ENCODE measurements at regions not wholly inside any gene's neighbourhood (a gene's known extent, or its start where the extent isn't known, plus 50 kb on each side); places are given as distances from the start of the nearest gene placed in this dataset.

GRCh38 chr14:26004342-26004741 is 593.5 kb downstream of the NOVA1 start:
- TF ChIP-seq SP1 (IDR thresholded peaks at IDR 0.05) (no peak), PKNOX1 (IDR thresholded peaks at IDR 0.05) (no peak), CTBP1 (IDR thresholded peaks at IDR 0.05; ENCODE audit: borderline replicate concordance) (no peak), TARDBP (IDR thresholded peaks at IDR 0.05) (no peak), SUZ12 (IDR thresholded peaks at IDR 0.05) (no peak), NFRKB (IDR thresholded peaks at IDR 0.05) (no peak), LEF1 (IDR thresholded peaks at IDR 0.05; ENCODE audit: borderline replicate concordance) (no peak), FOXM1 (IDR thresholded peaks at IDR 0.05; ENCODE audit: borderline replicate concordance) (no peak), ZNF384 (IDR thresholded peaks at IDR 0.05) (no peak), L3MBTL2 (conservative IDR thresholded peaks at IDR 0.05) (no peak), FOXA1 (IDR thresholded peaks at IDR 0.05) (no peak), HDGF (IDR thresholded peaks at IDR 0.05; ENCODE audit: borderline replicate concordance) (no peak), ARNT (IDR thresholded peaks at IDR 0.05) (no peak), ELF4 (IDR thresholded peaks at IDR 0.05) (no peak), FOXK2 (IDR thresholded peaks at IDR 0.05) (no peak), BHLHE40 (IDR thresholded peaks at IDR 0.05; ENCODE audit: borderline replicate concordance) (no peak)
- ChIA-PET POLR2A (no interaction called here), CTCF (interaction anchor here (0.6 to 0.8 kb wide), 2 partner anchors 25 to 123 kb away, joined by 3 read pairs; no protein-coding TSS in a partner anchor)
- no peak for DNase-seq (ENCODE audit: extremely low spot score)

- CTCF ChIA-PET, result no interaction called here
- TF ChIP-seq FOXM1 (IDR thresholded peaks at IDR 0.05; ENCODE audit: borderline replicate concordance) (no peak), BHLHE40 (IDR thresholded peaks at IDR 0.05; ENCODE audit: borderline replicate concordance) (no peak), SUZ12 (IDR thresholded peaks at IDR 0.05) (no peak), SP1 (IDR thresholded peaks at IDR 0.05) (no peak), PKNOX1 (IDR thresholded peaks at IDR 0.05) (no peak), ZNF384 (IDR thresholded peaks at IDR 0.05) (no peak), TARDBP (IDR thresholded peaks at IDR 0.05) (no peak), ELF4 (IDR thresholded peaks at IDR 0.05) (no peak), NFRKB (IDR thresholded peaks at IDR 0.05) (no peak)
Observed at GRCh38 chr14:25993830-25994229, 604.0 kb downstream of the NOVA1 start.

GRCh38 chr14:25988536-25988935 is 609.3 kb downstream of the NOVA1 start:
- CTCF ChIA-PET, result no interaction called here
- POLR2A ChIA-PET, result no interaction called here
- no peak for TF ChIP-seq HDGF (IDR thresholded peaks at IDR 0.05; ENCODE audit: borderline replicate concordance)
- no peak for TF ChIP-seq TARDBP (IDR thresholded peaks at IDR 0.05)
- TF ChIP-seq LEF1 (IDR thresholded peaks at IDR 0.05; ENCODE audit: borderline replicate concordance), result no peak
- TF ChIP-seq ELF4 (IDR thresholded peaks at IDR 0.05), result no peak
- TF ChIP-seq FOXM1 (IDR thresholded peaks at IDR 0.05; ENCODE audit: borderline replicate concordance), result no peak
- no peak for TF ChIP-seq FOXA1 (IDR thresholded peaks at IDR 0.05)
- no peak for TF ChIP-seq SUZ12 (IDR thresholded peaks at IDR 0.05)
- no peak for TF ChIP-seq NFRKB (IDR thresholded peaks at IDR 0.05)
- TF ChIP-seq FOXK2 (IDR thresholded peaks at IDR 0.05), result no peak
- no peak for TF ChIP-seq SP1 (IDR thresholded peaks at IDR 0.05)
- TF ChIP-seq L3MBTL2 (conservative IDR thresholded peaks at IDR 0.05), result no peak
- no peak for TF ChIP-seq CTBP1 (IDR thresholded peaks at IDR 0.05; ENCODE audit: borderline replicate concordance)
- no peak for TF ChIP-seq ARNT (IDR thresholded peaks at IDR 0.05)
- TF ChIP-seq BHLHE40 (IDR thresholded peaks at IDR 0.05; ENCODE audit: borderline replicate concordance), result no peak
- TF ChIP-seq ZNF384 (IDR thresholded peaks at IDR 0.05), result no peak
- no peak for TF ChIP-seq PKNOX1 (IDR thresholded peaks at IDR 0.05)
- no peak for DNase-seq (ENCODE audit: extremely low spot score)

More at GRCh38 chr14:25993830-25994229, 604.0 kb downstream of the NOVA1 start:
- POLR2A ChIA-PET, result no interaction called here
- DNase-seq (ENCODE audit: extremely low spot score), result no peak

GRCh38 chr14:25955772-25956171 is 642.1 kb downstream of the NOVA1 start:
- ChIA-PET POLR2A (no interaction called here), CTCF (no interaction called here)
- no peak for DNase-seq (ENCODE audit: extremely low spot score)
- TF ChIP-seq CTBP1 (IDR thresholded peaks at IDR 0.05; ENCODE audit: borderline replicate concordance) (no peak), ZNF384 (IDR thresholded peaks at IDR 0.05) (no peak), SP1 (IDR thresholded peaks at IDR 0.05) (no peak), ARNT (IDR thresholded peaks at IDR 0.05) (no peak), SUZ12 (IDR thresholded peaks at IDR 0.05) (no peak), FOXK2 (IDR thresholded peaks at IDR 0.05) (no peak), NFRKB (IDR thresholded peaks at IDR 0.05) (no peak), LEF1 (IDR thresholded peaks at IDR 0.05; ENCODE audit: borderline replicate concordance) (no peak), L3MBTL2 (conservative IDR thresholded peaks at IDR 0.05) (no peak), FOXA1 (IDR thresholded peaks at IDR 0.05) (no peak), PKNOX1 (IDR thresholded peaks at IDR 0.05) (no peak), BHLHE40 (IDR thresholded peaks at IDR 0.05; ENCODE audit: borderline replicate concordance) (no peak), TARDBP (IDR thresholded peaks at IDR 0.05) (no peak)

DNA sequence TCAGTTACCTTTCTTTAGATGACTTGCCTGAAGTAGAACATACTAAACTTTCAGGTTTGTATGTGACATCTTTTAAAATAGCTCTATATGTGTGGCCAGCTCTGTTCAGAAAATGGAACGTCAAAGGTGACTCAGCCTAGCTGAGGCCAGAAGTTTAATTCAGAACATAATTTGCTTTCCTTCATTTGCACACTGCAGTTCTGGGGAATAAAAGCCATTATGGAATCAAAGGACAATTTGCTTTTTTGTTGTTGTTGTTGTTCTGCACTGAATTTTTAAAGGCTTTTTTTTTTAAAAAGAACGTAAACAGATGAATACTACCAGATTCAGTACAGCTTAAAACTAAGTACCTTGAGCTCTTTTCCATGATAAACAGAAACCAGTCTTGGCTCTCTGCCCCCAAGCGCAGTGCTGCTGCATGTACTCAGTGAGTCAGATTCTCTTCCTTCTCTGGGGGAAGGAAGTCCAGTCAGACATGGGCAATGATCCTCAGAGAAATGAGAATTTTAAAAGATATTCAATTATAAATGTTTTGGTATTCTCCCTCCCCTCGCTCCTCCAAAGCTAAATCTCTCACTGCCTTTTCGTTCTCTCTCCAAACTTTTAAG is 644.2 kb downstream of the NOVA1 start:
- POLR2A ChIA-PET, result no interaction called here
- TF ChIP-seq HDGF (IDR thresholded peaks at IDR 0.05; ENCODE audit: borderline replicate concordance) (no peak), L3MBTL2 (conservative IDR thresholded peaks at IDR 0.05) (no peak), PKNOX1 (IDR thresholded peaks at IDR 0.05) (no peak), BHLHE40 (IDR thresholded peaks at IDR 0.05; ENCODE audit: borderline replicate concordance) (no peak), FOXA1 (IDR thresholded peaks at IDR 0.05) (no peak), CTBP1 (IDR thresholded peaks at IDR 0.05; ENCODE audit: borderline replicate concordance) (no peak), SUZ12 (IDR thresholded peaks at IDR 0.05) (no peak), FOXM1 (IDR thresholded peaks at IDR 0.05; ENCODE audit: borderline replicate concordance) (no peak), SP1 (IDR thresholded peaks at IDR 0.05) (no peak), LEF1 (IDR thresholded peaks at IDR 0.05; ENCODE audit: borderline replicate concordance) (no peak), TARDBP (IDR thresholded peaks at IDR 0.05) (no peak), FOXK2 (IDR thresholded peaks at IDR 0.05) (no peak), ELF4 (IDR thresholded peaks at IDR 0.05) (no peak), ARNT (IDR thresholded peaks at IDR 0.05) (no peak), ZNF384 (IDR thresholded peaks at IDR 0.05) (no peak), NFRKB (IDR thresholded peaks at IDR 0.05) (no peak)
- CTCF ChIA-PET, result interaction anchor here (0.5 kb wide), 1 partner anchor 14 kb away, joined by 3 read pairs; no protein-coding TSS in a partner anchor
- no peak for DNase-seq (ENCODE audit: extremely low spot score)

Data from HEK293T (cell line).